Stomach (tissue), 8 donors: ENCODE measurements at regions not wholly inside any gene's neighbourhood (a gene's known extent, or its start where the extent isn't known, plus 50 kb on each side); places are given as distances from the start of the nearest gene placed in this dataset.

Experiments
- DNase-seq, 2 donors: peaks; one replicate each; pipeline versions ENCODE4 v3.0.0 to v3.0.0-alpha.2; 2013 to 2019
- H3K27ac ChIP-seq, 5 donors: fragments of 200-600 bp in 4 of 5; sonication (generic) in 4 of 5; one replicate each; pipeline ENCODE4 v1.5.1; 2013 to 2019; ENCODE audit warnings: mild to moderate bottlenecking in 1 of 5, moderate library complexity in 1 of 5
- H3K27me3 ChIP-seq, 3 donors: fragments of 200-600 bp; sonication (generic); one replicate each; pipeline ENCODE4 v1.5.1; 2017 to 2019; ENCODE audit warnings: mixed run types in 1 of 3
- H3K36me3 ChIP-seq, 4 donors: fragments of 200-600 bp; sonication (generic); 1 replicate in 3 of 4; 2 replicates in 1 of 4; pipeline ENCODE4 v1.5.1; 2016 to 2019
- H3K4me1 ChIP-seq, 4 donors: fragments of 200-600 bp; sonication (generic); one replicate each; pipeline ENCODE4 v1.5.1; 2016 to 2019
- H3K4me3 ChIP-seq, 4 donors: fragments of 200-600 bp; sonication (generic) in 3 of 4; one replicate each; pipeline ENCODE4 v1.5.1; 2016 to 2019; ENCODE audit warnings: mild to moderate bottlenecking in 1 of 4
- H3K9me3 ChIP-seq, 4 donors: fragments of 200-600 bp; sonication (generic); one replicate each; pipeline ENCODE4 v1.5.1; 2016 to 2019
- CTCF ChIP-seq, 7 experiments: fragments of 450-650 bp in 4 of 7; fragments of 200-600 bp in 3 of 7; sonication (generic) in 3 of 7; IDR thresholded peaks; one replicate each; pipeline ENCODE4 v1.5.1; 2016 to 2019; ENCODE audit warnings: antibody characterized with exemption in 7 of 7, control low read depth in 2 of 7, mild to moderate bottlenecking in 1 of 7
- EP300 ChIP-seq: sonication (generic); formaldehyde crosslinking; IDR thresholded peaks from one replicate; pipeline ENCODE4 v1.6.1; 2017; ENCODE audit warnings: antibody characterized with exemption
- POLR2A ChIP-seq, 4 donors: fragments of 450-650 bp; IDR thresholded peaks; one replicate each; pipeline ENCODE4 v1.6.1; 2016; ENCODE audit warnings: antibody characterized with exemption in 4 of 4, control low read depth in 2 of 4, mild to moderate bottlenecking in 1 of 4, moderate library complexity in 1 of 4
- POLR2AphosphoS5 ChIP-seq, 3 donors: sonication (generic); formaldehyde crosslinking; IDR thresholded peaks; one replicate each; pipeline ENCODE4 v1.6.1; 2016; ENCODE audit warnings: antibody characterized with exemption in 3 of 3
- WGBS, 5 donors: extraction: QIAGEN DNeasy Blood & Tissue Kit in 3 of 5; methylation state at CpG; one replicate each; pipeline versions ENCODE4 v1.1.5 to v1.1.7; 2013 to 2018; 5-methylcytosine and 5-hydroxymethylcytosine counted together
- intact Hi-C: fragments of 100-400 bp; cut with DNase I; formaldehyde crosslinking; loops from one replicate; pipeline ENCODE4 v1.15.1; 2023; ENCODE audit warnings: low total_unique reads
- donor health status: healthy with polysubstance abuse.
- donor health status: Bipolar disorder and iron deficiency.
- donor health status: healthy.

GRCh38 chr4:124173912-124174311 lies 538.6 kb downstream of the ANKRD50 start:
- Histone ChIP-seq H3K27me3 (no peaks in the 10 kb centered on the region), H3K27ac (no peak overlapping the region), H3K9me3 (peaks cover 0 to 13% (median 9%) of the 10 kb centered on the region in 4 donors), H3K4me1 (no peaks in the 10 kb centered on the region), H3K36me3 (no peaks in the 10 kb centered on the region), H3K4me3 (no peak overlapping the region)
- WGBS, 5 donors, result 75 to 91% (median 82%) methylated on average over 2 of the region's 2 CpGs
- intact Hi-C loops, result no loop called here
- TF ChIP-seq POLR2A (IDR thresholded peaks at IDR 0.05) (no peak), EP300 (no peak), POLR2AphosphoS5 (IDR thresholded peaks at IDR 0.05) (no peak), CTCF (IDR thresholded peaks at IDR 0.05) (no peak)
- DNase-seq, result no peak

GRCh38 chr4:124177647-124178425 lies 534.7 kb downstream of the ANKRD50 start:
- no peak for TF ChIP-seq CTCF (IDR thresholded peaks at IDR 0.05)
- no peak for TF ChIP-seq POLR2AphosphoS5 (IDR thresholded peaks at IDR 0.05)
- no peak for TF ChIP-seq POLR2A (IDR thresholded peaks at IDR 0.05)
- no peak for TF ChIP-seq EP300
- 50 to 68% (median 62%) methylated on average over 4 of the region's 4 CpGs for WGBS, 5 donors
- DNase-seq, result no peak
- H3K27me3 ChIP-seq, result no peaks in the 10 kb centered on the region
- no peaks in the 10 kb centered on the region for H3K36me3 ChIP-seq
- no peak overlapping the region for H3K27ac ChIP-seq
- H3K4me3 ChIP-seq, result no peak overlapping the region
- intact Hi-C loops, result no loop called here
- H3K4me1 ChIP-seq, result no peaks in the 10 kb centered on the region
- H3K9me3 ChIP-seq, result no peaks in the 10 kb centered on the region

- intact Hi-C loops, result no loop called here
- H3K9me3 ChIP-seq, result no peaks in the 10 kb centered on the region
- no peak for DNase-seq
- H3K4me3 ChIP-seq, result no peak overlapping the region
- TF ChIP-seq POLR2AphosphoS5 (IDR thresholded peaks at IDR 0.05), result no peak
- no peak for TF ChIP-seq CTCF (IDR thresholded peaks at IDR 0.05)
- TF ChIP-seq POLR2A (IDR thresholded peaks at IDR 0.05), result no peak
- no peak for TF ChIP-seq EP300
- 68 to 81% (median 70%) methylated on average over 4 of the region's 4 CpGs for WGBS, 5 donors
- no peak overlapping the region for H3K27ac ChIP-seq
- no peaks in the 10 kb centered on the region for H3K4me1 ChIP-seq
- H3K36me3 ChIP-seq, result no peaks in the 10 kb centered on the region
- no peaks in the 10 kb centered on the region for H3K27me3 ChIP-seq
Measured at GRCh38 chr4:124178449-124179021, 534.0 kb downstream of the ANKRD50 start.

GRCh38 chr4:124179506-124180186 lies 532.9 kb downstream of the ANKRD50 start:
- H3K27ac ChIP-seq, result no peak overlapping the region
- TF ChIP-seq EP300 (no peak), POLR2AphosphoS5 (IDR thresholded peaks at IDR 0.05) (no peak), CTCF (IDR thresholded peaks at IDR 0.05) (no peak), POLR2A (IDR thresholded peaks at IDR 0.05) (no peak)
- no peak for DNase-seq
- H3K27me3 ChIP-seq, result no peaks in the 10 kb centered on the region
- H3K4me3 ChIP-seq, result no peak overlapping the region
- no peaks in the 10 kb centered on the region for H3K36me3 ChIP-seq
- H3K9me3 ChIP-seq, result no peaks in the 10 kb centered on the region
- intact Hi-C loops, result no loop called here
- H3K4me1 ChIP-seq, result no peaks in the 10 kb centered on the region
- 44 to 69% (median 57%) methylated on average over 5 of the region's 5 CpGs for WGBS, 5 donors
